ENCODE measurements at regions not wholly inside any gene's neighbourhood (a gene's known extent, or its start where the extent isn't known, plus 50 kb on each side); places are given as distances from the start of the nearest gene placed in this dataset.

DNA sequence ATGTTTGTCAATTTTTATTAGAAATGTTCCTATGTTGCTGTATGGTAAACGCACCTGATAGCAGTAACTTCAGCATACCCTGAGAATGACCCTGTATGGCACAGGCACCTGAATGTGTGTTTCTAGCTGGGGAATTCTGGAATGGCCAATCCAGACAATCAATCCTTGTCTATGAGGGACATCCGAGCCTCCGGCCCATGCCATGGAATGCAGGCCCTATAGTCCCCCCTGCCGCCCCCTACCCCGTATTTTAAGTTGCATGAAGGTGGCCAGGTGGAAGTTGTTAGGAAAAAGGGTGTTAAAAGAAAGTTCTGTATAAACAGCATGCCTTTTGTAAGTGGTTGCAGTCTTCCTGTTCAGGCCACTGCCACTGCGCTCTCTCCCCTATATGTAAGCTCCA lies 595.9 kb downstream of the DSC3 start:
- TF ChIP-seq, protein P1, sequence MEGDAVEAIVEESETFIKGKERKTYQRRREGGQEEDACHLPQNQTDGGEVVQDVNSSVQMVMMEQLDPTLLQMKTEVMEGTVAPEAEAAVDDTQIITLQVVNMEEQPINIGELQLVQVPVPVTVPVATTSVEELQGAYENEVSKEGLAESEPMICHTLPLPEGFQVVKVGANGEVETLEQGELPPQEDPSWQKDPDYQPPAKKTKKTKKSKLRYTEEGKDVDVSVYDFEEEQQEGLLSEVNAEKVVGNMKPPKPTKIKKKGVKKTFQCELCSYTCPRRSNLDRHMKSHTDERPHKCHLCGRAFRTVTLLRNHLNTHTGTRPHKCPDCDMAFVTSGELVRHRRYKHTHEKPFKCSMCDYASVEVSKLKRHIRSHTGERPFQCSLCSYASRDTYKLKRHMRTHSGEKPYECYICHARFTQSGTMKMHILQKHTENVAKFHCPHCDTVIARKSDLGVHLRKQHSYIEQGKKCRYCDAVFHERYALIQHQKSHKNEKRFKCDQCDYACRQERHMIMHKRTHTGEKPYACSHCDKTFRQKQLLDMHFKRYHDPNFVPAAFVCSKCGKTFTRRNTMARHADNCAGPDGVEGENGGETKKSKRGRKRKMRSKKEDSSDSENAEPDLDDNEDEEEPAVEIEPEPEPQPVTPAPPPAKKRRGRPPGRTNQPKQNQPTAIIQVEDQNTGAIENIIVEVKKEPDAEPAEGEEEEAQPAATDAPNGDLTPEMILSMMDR (IDR thresholded peaks at IDR 0.05; ENCODE audit: low read depth, low read length, poor library complexity, severe bottlenecking), result no peak
- no peak for TF ChIP-seq EZH2phosphoT487 (IDR thresholded peaks at IDR 0.05; ENCODE audit: borderline replicate concordance, low read length)

All from DOHH2 (cell line).